ENCODE measurements at regions not wholly inside any gene's neighbourhood (a gene's known extent, or its start where the extent isn't known, plus 50 kb on each side); places are given as distances from the start of the nearest gene placed in this dataset.

DNA sequence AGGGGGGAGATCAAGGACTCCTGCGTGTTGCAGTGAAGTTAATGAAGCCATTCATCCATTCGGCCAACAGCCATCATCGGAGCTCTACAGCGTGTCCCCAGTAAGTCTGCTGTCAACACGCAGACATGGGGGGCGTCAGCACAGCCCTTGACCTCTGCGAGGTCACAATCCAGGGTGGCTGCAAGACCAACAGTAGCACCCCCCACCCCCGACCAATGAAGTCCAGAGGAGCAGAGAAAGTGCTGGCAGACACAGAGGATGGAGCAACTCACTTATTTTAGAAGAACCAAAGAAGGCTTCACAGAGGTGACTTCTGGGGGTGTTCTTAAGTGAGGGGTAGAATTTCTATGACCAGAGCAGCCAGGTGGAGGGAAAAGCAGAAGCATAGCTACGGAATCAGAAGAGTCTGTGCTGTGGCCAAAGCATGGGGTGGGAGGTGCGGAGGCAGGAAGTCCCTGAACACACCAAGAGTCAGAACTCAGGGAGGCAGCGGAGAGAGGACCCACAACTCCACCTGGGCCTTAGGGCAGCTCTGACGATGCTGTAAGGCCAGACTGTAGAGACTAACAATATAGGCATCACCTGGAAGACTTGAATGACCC lies 185.4 kb downstream of the FOXO1 start:
- TF ChIP-seq POLR2A (IDR thresholded peaks at IDR 0.05; ENCODE audit: low read length), result no peak
- TF ChIP-seq GATA1 (IDR thresholded peaks at IDR 0.05; ENCODE audit: low read depth, low read length), result no peak

All from erythroblast (primary cell).